ENCODE measurements at regions not wholly inside any gene's neighbourhood (a gene's known extent, or its start where the extent isn't known, plus 50 kb on each side); places are given as distances from the start of the nearest gene placed in this dataset.

DNA sequence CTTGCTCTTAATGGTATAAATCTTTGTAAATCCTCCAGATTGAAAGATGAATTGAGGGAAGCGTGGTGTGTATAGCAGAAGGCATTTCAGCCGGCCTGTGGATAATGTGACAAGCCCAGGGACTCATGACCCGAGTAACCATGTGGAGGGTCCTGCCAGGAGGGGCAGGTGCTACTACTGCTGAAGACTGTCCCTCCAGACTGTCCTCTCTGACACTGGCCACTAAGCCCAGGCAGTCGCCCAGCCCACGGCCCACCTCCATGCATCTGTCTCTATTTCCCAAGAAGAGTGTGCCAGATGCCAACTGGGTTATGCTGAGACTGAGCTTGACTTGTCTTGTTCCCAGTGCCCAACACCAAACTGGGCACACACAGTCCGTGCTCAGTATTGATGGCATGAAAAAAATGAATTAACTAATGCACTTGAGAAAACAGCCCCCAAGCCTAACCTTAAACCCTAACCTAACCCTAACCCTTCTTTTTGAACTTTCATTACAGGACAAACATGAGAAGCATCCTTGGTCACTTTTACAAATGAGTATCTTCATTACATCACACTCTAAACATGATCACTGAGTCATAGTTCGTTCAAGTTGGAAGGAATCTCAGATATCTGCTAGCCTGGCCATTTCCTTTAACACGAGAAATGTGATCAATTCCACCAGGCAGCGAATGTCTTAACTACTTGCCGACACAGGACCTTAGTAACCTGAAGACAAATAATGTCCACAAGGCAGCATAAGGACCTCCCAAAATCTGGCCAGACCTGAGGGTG, 182.2 kb upstream of the RREB1 start:
- TF ChIP-seq, protein P1, sequence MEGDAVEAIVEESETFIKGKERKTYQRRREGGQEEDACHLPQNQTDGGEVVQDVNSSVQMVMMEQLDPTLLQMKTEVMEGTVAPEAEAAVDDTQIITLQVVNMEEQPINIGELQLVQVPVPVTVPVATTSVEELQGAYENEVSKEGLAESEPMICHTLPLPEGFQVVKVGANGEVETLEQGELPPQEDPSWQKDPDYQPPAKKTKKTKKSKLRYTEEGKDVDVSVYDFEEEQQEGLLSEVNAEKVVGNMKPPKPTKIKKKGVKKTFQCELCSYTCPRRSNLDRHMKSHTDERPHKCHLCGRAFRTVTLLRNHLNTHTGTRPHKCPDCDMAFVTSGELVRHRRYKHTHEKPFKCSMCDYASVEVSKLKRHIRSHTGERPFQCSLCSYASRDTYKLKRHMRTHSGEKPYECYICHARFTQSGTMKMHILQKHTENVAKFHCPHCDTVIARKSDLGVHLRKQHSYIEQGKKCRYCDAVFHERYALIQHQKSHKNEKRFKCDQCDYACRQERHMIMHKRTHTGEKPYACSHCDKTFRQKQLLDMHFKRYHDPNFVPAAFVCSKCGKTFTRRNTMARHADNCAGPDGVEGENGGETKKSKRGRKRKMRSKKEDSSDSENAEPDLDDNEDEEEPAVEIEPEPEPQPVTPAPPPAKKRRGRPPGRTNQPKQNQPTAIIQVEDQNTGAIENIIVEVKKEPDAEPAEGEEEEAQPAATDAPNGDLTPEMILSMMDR (IDR thresholded peaks at IDR 0.05; ENCODE audit: low read length) = no peak
- no peak for TF ChIP-seq EZH2 (IDR thresholded peaks at IDR 0.05; ENCODE audit: borderline replicate concordance, low read length)
